ENCODE measurements at regions not wholly inside any gene's neighbourhood (a gene's known extent, or its start where the extent isn't known, plus 50 kb on each side); places are given as distances from the start of the nearest gene placed in this dataset.

GRCh38 chr5:4815002-4815401 lies 325.1 kb upstream of the ADAMTS16 start:
- Histone ChIP-seq H3K4me3 (ENCODE audit: low read length) (no peak overlapping the region), H3K27me3 (ENCODE audit: control insufficient read depth, insufficient read depth, low read length, poor library complexity, severe bottlenecking) (no peaks in the 10 kb centered on the region), H3K36me3 (ENCODE audit: control insufficient read depth, insufficient read depth, low read length) (no peaks in the 10 kb centered on the region), H3K9ac (ENCODE audit: extremely low read depth, low read length, poor library complexity, severe bottlenecking) (no peak overlapping the region), H3K4me1 (ENCODE audit: control insufficient read depth, insufficient read depth, low read length) (no peaks in the 10 kb centered on the region), H3K9me3 (ENCODE audit: control insufficient read depth, low read length) (no peaks in the 10 kb centered on the region), H3K27ac (ENCODE audit: low read depth, low read length) (no peak overlapping the region)
- 91% methylated on average over 3 of the region's 3 CpGs; no CpG with 5 or more reads in 1 of the 2 experiments for WGBS, 2 experiments (ENCODE audit: insufficient coverage in 1 of 2, insufficient read length in 1 of 2)
- TF ChIP-seq, protein P1, sequence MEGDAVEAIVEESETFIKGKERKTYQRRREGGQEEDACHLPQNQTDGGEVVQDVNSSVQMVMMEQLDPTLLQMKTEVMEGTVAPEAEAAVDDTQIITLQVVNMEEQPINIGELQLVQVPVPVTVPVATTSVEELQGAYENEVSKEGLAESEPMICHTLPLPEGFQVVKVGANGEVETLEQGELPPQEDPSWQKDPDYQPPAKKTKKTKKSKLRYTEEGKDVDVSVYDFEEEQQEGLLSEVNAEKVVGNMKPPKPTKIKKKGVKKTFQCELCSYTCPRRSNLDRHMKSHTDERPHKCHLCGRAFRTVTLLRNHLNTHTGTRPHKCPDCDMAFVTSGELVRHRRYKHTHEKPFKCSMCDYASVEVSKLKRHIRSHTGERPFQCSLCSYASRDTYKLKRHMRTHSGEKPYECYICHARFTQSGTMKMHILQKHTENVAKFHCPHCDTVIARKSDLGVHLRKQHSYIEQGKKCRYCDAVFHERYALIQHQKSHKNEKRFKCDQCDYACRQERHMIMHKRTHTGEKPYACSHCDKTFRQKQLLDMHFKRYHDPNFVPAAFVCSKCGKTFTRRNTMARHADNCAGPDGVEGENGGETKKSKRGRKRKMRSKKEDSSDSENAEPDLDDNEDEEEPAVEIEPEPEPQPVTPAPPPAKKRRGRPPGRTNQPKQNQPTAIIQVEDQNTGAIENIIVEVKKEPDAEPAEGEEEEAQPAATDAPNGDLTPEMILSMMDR (conservative IDR thresholded peaks at IDR 0.05), result no peak
- Mint-ChIP-seq H3K27me3 (ENCODE audit: insufficient read depth) (no peaks in the 10 kb centered on the region), H3K36me3 (ENCODE audit: low read depth) (no peaks in the 10 kb centered on the region), H3K27ac (no peak overlapping the region), H3K9me3 (no peaks in the 10 kb centered on the region), H3K4me1 (no peaks in the 10 kb centered on the region), H3K4me3 (no peak overlapping the region)
- DNase-seq, result no peak

DNA sequence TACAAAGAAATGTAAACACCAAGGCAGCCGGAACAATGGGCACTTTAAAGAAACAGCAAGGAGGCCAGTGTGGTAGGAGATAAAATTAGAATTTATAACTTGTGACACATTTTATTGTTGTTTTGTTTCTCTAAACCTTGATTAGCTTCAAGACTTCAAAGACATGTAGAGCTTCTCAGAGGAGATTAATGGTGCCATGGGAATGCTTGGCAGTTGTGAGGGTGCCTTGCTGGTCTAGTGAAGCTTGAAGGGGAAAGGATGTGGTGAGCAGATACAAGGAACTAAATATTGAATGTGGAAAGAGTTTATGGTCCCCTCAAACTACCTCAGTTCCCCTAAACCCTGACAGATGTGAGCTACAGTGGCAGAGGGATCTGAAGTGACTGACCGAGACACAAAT lies 322.4 kb upstream of the ADAMTS16 start:
- Histone ChIP-seq H3K4me3 (ENCODE audit: low read length) (no peak overlapping the region), H3K9me3 (ENCODE audit: control insufficient read depth, low read length) (no peaks in the 10 kb centered on the region), H3K27ac (ENCODE audit: low read depth, low read length) (no peak overlapping the region), H3K4me1 (ENCODE audit: control insufficient read depth, insufficient read depth, low read length) (no peaks in the 10 kb centered on the region), H3K36me3 (ENCODE audit: control insufficient read depth, insufficient read depth, low read length) (no peaks in the 10 kb centered on the region), H3K27me3 (ENCODE audit: control insufficient read depth, insufficient read depth, low read length, poor library complexity, severe bottlenecking) (no peaks in the 10 kb centered on the region), H3K9ac (ENCODE audit: extremely low read depth, low read length, poor library complexity, severe bottlenecking) (no peak overlapping the region)
- Mint-ChIP-seq H3K9me3 (no peaks in the 10 kb centered on the region), H3K4me3 (no peak overlapping the region), H3K36me3 (ENCODE audit: low read depth) (no peaks in the 10 kb centered on the region), H3K27ac (no peak overlapping the region), H3K27me3 (ENCODE audit: insufficient read depth) (no peaks in the 10 kb centered on the region), H3K4me1 (no peaks in the 10 kb centered on the region)
- TF ChIP-seq, protein P1 (conservative IDR thresholded peaks at IDR 0.05), result no peak
- 89% methylated on average over 2 of the region's 2 CpGs; no CpG with 5 or more reads in 1 of the 2 experiments for WGBS, 2 experiments (ENCODE audit: insufficient coverage in 1 of 2, insufficient read length in 1 of 2)
- no peak for DNase-seq

- Mint-ChIP-seq H3K27ac (no peak overlapping the region), H3K9me3 (no peaks in the 10 kb centered on the region), H3K27me3 (ENCODE audit: insufficient read depth) (no peaks in the 10 kb centered on the region), H3K36me3 (ENCODE audit: low read depth) (no peaks in the 10 kb centered on the region), H3K4me3 (no peak overlapping the region), H3K4me1 (peaks cover 3% of the 10 kb centered on the region)
- WGBS, 2 experiments (ENCODE audit: insufficient coverage in 1 of 2, insufficient read length in 1 of 2), result 67% methylated on average over 1 of the region's 1 CpG; no CpG with 5 or more reads in 1 of the 2 experiments
- no peak overlapping the region for H3K9ac ChIP-seq (ENCODE audit: extremely low read depth, low read length, poor library complexity, severe bottlenecking)
- peaks cover 6% of the 10 kb centered on the region for H3K4me1 ChIP-seq (ENCODE audit: control insufficient read depth, insufficient read depth, low read length)
- no peak overlapping the region for H3K4me3 ChIP-seq (ENCODE audit: low read length)
- TF ChIP-seq, protein P1 (conservative IDR thresholded peaks at IDR 0.05), result no peak
- H3K36me3 ChIP-seq (ENCODE audit: control insufficient read depth, insufficient read depth, low read length), result no peaks in the 10 kb centered on the region
- peak; percentile 59 for DNase-seq
- no peak overlapping the region for H3K27ac ChIP-seq (ENCODE audit: low read depth, low read length)
- H3K27me3 ChIP-seq (ENCODE audit: control insufficient read depth, insufficient read depth, low read length, poor library complexity, severe bottlenecking), result no peaks in the 10 kb centered on the region
- H3K9me3 ChIP-seq (ENCODE audit: control insufficient read depth, low read length), result no peaks in the 10 kb centered on the region
Observed at GRCh38 chr5:4831325-4831724, 308.8 kb upstream of the ADAMTS16 start.

Measured in endodermal cell (in vitro differentiated cells).